GM23338 (cell line): ENCODE measurements at regions not wholly inside any gene's neighbourhood (a gene's known extent, or its start where the extent isn't known, plus 50 kb on each side); places are given as distances from the start of the nearest gene placed in this dataset.

Source experiments
- ATAC-seq: fragments of 200-7000 bp; cut with Tn5 transposase; 3 replicates; pipeline ENCODE4 v1.9.1; 2020
- DNase-seq: peaks from one replicate; pipeline ENCODE4 v3.0.0-alpha.2; 2015; ENCODE audit warnings: low spot score
- H2AFZ ChIP-seq: fragments of 200-600 bp; sonication (generic); 2 replicates; pipeline ENCODE4 v1.8.0; 2016; ENCODE audit warnings: antibody characterized with exemption, mild to moderate bottlenecking, moderate library complexity
- H3F3A ChIP-seq: fragments of 200-600 bp; sonication (generic); replicated peaks from 2 replicates; pipeline ENCODE4 v1.8.0; 2017; ENCODE audit warnings: antibody characterized with exemption, mixed run types, low read depth
- H3K27ac ChIP-seq: fragments of 200-600 bp; sonication (generic); 2 replicates; pipeline ENCODE4 v1.6.1; 2016; ENCODE audit warnings: low read depth
- H3K27me3 ChIP-seq: fragments of 200-600 bp; sonication (generic); 2 replicates; pipeline ENCODE4 v1.8.0; 2016; ENCODE audit warnings: mild to moderate bottlenecking, mixed run types, moderate library complexity; ENCODE audit not compliant: insufficient read depth
- H3K36me3 ChIP-seq: fragments of 200-600 bp; sonication (generic); 2 replicates; pipeline ENCODE4 v1.8.0; 2016; ENCODE audit warnings: mild to moderate bottlenecking; ENCODE audit not compliant: insufficient read depth
- H3K4me1 ChIP-seq: fragments of 200-600 bp; sonication (generic); 2 replicates; pipeline ENCODE4 v1.8.0; 2016; ENCODE audit warnings: mild to moderate bottlenecking, moderate library complexity; ENCODE audit not compliant: insufficient read depth
- H3K4me2 ChIP-seq: fragments of 200-600 bp; sonication (generic); 2 replicates; pipeline ENCODE4 v1.7.1; 2017; ENCODE audit warnings: mixed run types
- H3K4me3 ChIP-seq: fragments of 200-600 bp; sonication (generic); 2 replicates; pipeline ENCODE4 v1.6.1; 2016; ENCODE audit warnings: mixed run types
- H3K79me2 ChIP-seq: fragments of 200-600 bp; sonication (generic); replicated peaks from 2 replicates; pipeline ENCODE4 v1.8.0; 2017; ENCODE audit warnings: mild to moderate bottlenecking; ENCODE audit not compliant: insufficient read depth
- H3K9me2 ChIP-seq: fragments of 200-600 bp; sonication (generic); 2 replicates; pipeline ENCODE4 v1.8.0; 2017; ENCODE audit not compliant: insufficient read depth
- H4K20me1 ChIP-seq: fragments of 200-600 bp; sonication (generic); replicated peaks from 2 replicates; pipeline ENCODE4 v1.8.0; 2017; ENCODE audit warnings: mild to moderate bottlenecking; ENCODE audit not compliant: insufficient read depth
- H3K27ac Mint-ChIP-seq: 2 replicates; pipeline ENCODE4 v1.8.0; 2020; ENCODE audit warnings: inconsistent platforms, mild to moderate bottlenecking, moderate library complexity, mixed read lengths
- H3K27me3 Mint-ChIP-seq: 3 replicates; pipeline ENCODE4 v1.8.0; 2022; ENCODE audit warnings: low read depth, mild to moderate bottlenecking, moderate library complexity, mixed read lengths, inconsistent platforms; ENCODE audit not compliant: insufficient read depth, poor library complexity
- H3K36me3 Mint-ChIP-seq: 3 replicates; pipeline ENCODE4 v1.8.0; 2021; ENCODE audit warnings: low read depth, mild to moderate bottlenecking, inconsistent platforms, moderate library complexity, mixed read lengths
- H3K4me1 Mint-ChIP-seq: 3 replicates; pipeline ENCODE4 v1.8.0; 2020; ENCODE audit warnings: mild to moderate bottlenecking, inconsistent platforms, mixed read lengths
- H3K4me3 Mint-ChIP-seq: 3 replicates; pipeline ENCODE4 v1.8.0; 2021; ENCODE audit warnings: moderate library complexity, mild to moderate bottlenecking, inconsistent platforms, mixed read lengths
- H3K9me3 Mint-ChIP-seq: 3 replicates; pipeline ENCODE4 v1.8.0; 2020; ENCODE audit warnings: moderate library complexity, mild to moderate bottlenecking, inconsistent platforms, mixed read lengths
- CREB1 ChIP-seq: fragments of 250-450 bp; sonication (Bioruptor Pico); IDR thresholded peaks from 2 replicates; pipeline ENCODE4 v1.5.0; 2020; ENCODE audit warnings: low read depth, mild to moderate bottlenecking, moderate library complexity
- EZH2 ChIP-seq: fragments of 200-600 bp; sonication (generic); IDR thresholded peaks from one replicate; pipeline ENCODE4 v1.8.0; 2017; ENCODE audit warnings: antibody characterized with exemption, mild to moderate bottlenecking, low read depth; ENCODE audit not compliant: unreplicated experiment
- JUNB ChIP-seq: IDR thresholded peaks from one replicate; pipeline ENCODE4 v1.6.1; 2016; ENCODE audit warnings: antibody characterized with exemption; ENCODE audit not compliant: unreplicated experiment
- NANOG ChIP-seq: IDR thresholded peaks from 2 replicates; pipeline ENCODE4 v1.6.1; 2016; ENCODE audit warnings: antibody characterized with exemption, borderline replicate concordance
- POLR2AphosphoS5 ChIP-seq: IDR thresholded peaks from 2 replicates; pipeline ENCODE4 v1.6.1; 2016; ENCODE audit warnings: antibody characterized with exemption, low read depth
- REST ChIP-seq: IDR thresholded peaks from one replicate; pipeline ENCODE4 v1.6.1; 2018; ENCODE audit warnings: antibody characterized with exemption; ENCODE audit not compliant: unreplicated experiment
- STAT1 ChIP-seq: IDR thresholded peaks from one replicate; pipeline ENCODE4 v1.6.1; 2016; ENCODE audit warnings: antibody characterized with exemption; ENCODE audit not compliant: unreplicated experiment
- ZNF114 ChIP-seq: fragments of 250-450 bp; sonication (Bioruptor Pico); IDR thresholded peaks from 2 replicates; pipeline ENCODE4 v1.5.0; 2020; ENCODE audit warnings: mild to moderate bottlenecking, moderate library complexity
- ZNF331 ChIP-seq: fragments of 250-450 bp; sonication (Bioruptor Pico); IDR thresholded peaks from 2 replicates; pipeline ENCODE4 v1.5.0; 2020; ENCODE audit warnings: low read depth, mild to moderate bottlenecking, moderate library complexity
- ZNF462 ChIP-seq: fragments of 250-450 bp; sonication (Bioruptor Pico); IDR thresholded peaks from 2 replicates; pipeline ENCODE4 v1.5.0; 2020; ENCODE audit warnings: mild to moderate bottlenecking, moderate library complexity
- TF ChIP-seq, protein P1 (sequence below): IDR thresholded peaks from 2 replicates; pipeline ENCODE4 v1.6.1; 2016; ENCODE audit warnings: antibody characterized with exemption

DNA sequence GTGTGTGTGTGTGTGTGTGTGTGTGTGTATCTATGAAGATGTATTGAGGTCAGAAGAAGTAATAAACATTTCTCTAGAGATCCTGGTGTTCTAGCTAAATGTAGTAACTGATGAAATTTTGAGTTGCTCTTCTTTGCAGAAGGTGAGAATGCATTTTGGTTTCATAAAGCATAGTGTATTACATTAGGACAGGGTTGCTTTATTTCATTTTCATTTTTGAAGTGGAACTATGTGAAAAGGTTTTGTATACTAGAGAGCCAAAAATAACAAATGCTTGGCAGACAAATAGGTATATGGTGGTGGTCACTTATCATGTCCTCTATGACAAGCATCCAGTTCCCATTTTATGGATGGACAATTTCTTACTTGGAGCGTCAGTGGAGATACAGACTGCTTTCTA is 99.0 kb downstream of the CASP12 start:
- H3K4me3 ChIP-seq, result no peak overlapping the region
- 0 out of 2 replicates have a peak, but pooled peaks cover 9% of the 10 kb centered on the region for H3K4me1 ChIP-seq
- no peaks in the 10 kb centered on the region for H3K27me3 Mint-ChIP-seq
- no peak for ATAC-seq
- peaks cover 14% of the 10 kb centered on the region for H3K9me3 Mint-ChIP-seq
- no peak overlapping the region for H3K4me3 Mint-ChIP-seq
- no peaks in the 10 kb centered on the region for H4K20me1 ChIP-seq
- H3K4me2 ChIP-seq, result no peak overlapping the region
- H3K36me3 ChIP-seq, result peaks cover 3% of the 10 kb centered on the region; the same call in 1 of the 2 replicates
- 0 out of 2 replicates have a peak, but pooled peaks cover 3% of the 10 kb centered on the region for H3K9me2 ChIP-seq
- 0 out of 2 replicates have a peak overlapping the region, but pooled peaks have one; percentile 11 for H3K27ac Mint-ChIP-seq
- no peak overlapping the region; the same call in 1 of the 2 replicates for H2AFZ ChIP-seq
- H3K4me1 Mint-ChIP-seq, result no peaks in the 10 kb centered on the region; the same call in 2 of the 3 replicates
- no peaks in the 10 kb centered on the region for H3K79me2 ChIP-seq
- no peaks in the 10 kb centered on the region for H3K27me3 ChIP-seq
- no peak for DNase-seq
- peaks cover 20% of the 10 kb centered on the region for H3K36me3 Mint-ChIP-seq
- no peak for TF ChIP-seq ZNF114
- TF ChIP-seq ZNF462, result no peak
- no peak for TF ChIP-seq STAT1
- TF ChIP-seq EZH2, result no peak
- TF ChIP-seq ZNF331 (CRISPR knock-in tag), result no peak
- H3K27ac ChIP-seq, result no peak overlapping the region
- no peaks in the 10 kb centered on the region for H3F3A ChIP-seq

- peaks cover 14% of the 10 kb centered on the region for H3K9me3 Mint-ChIP-seq
- Histone ChIP-seq H3K79me2 (no peaks in the 10 kb centered on the region), H3K9me2 (0 out of 2 replicates have a peak, but pooled peaks cover 3% of the 10 kb centered on the region), H3K4me3 (no peak overlapping the region), H3K27ac (no peak overlapping the region), H4K20me1 (no peaks in the 10 kb centered on the region), H3K36me3 (peaks cover 3% of the 10 kb centered on the region; the same call in 1 of the 2 replicates), H3K27me3 (no peaks in the 10 kb centered on the region), H3K4me2 (no peak overlapping the region), H3F3A (no peaks in the 10 kb centered on the region), H2AFZ (no peak overlapping the region), H3K4me1 (0 out of 2 replicates have a peak, but pooled peaks cover 9% of the 10 kb centered on the region)
- DNase-seq (no peak), ATAC-seq (no peak)
- 0 out of 2 replicates have a peak overlapping the region, but pooled peaks have one; percentile 11 for H3K27ac Mint-ChIP-seq
- no peaks in the 10 kb centered on the region for H3K27me3 Mint-ChIP-seq
- H3K4me3 Mint-ChIP-seq, result no peak overlapping the region
- H3K36me3 Mint-ChIP-seq, result peaks cover 20% of the 10 kb centered on the region
- H3K4me1 Mint-ChIP-seq, result no peaks in the 10 kb centered on the region; the same call in 2 of the 3 replicates
- TF ChIP-seq ZNF114 (no peak), POLR2AphosphoS5 (no peak), JUNB (no peak), REST (no peak), CREB1 (no peak), ZNF331 (CRISPR knock-in tag) (no peak), NANOG (no peak)
- TF ChIP-seq, protein P1, sequence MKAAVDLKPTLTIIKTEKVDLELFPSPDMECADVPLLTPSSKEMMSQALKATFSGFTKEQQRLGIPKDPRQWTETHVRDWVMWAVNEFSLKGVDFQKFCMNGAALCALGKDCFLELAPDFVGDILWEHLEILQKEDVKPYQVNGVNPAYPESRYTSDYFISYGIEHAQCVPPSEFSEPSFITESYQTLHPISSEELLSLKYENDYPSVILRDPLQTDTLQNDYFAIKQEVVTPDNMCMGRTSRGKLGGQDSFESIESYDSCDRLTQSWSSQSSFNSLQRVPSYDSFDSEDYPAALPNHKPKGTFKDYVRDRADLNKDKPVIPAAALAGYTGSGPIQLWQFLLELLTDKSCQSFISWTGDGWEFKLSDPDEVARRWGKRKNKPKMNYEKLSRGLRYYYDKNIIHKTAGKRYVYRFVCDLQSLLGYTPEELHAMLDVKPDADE, result no peak
Measured at GRCh38 chr11:104798789-104799188, 99.5 kb downstream of the CASP12 start.
